B cell (primary cell): ENCODE measurements at regions not wholly inside any gene's neighbourhood (a gene's known extent, or its start where the extent isn't known, plus 50 kb on each side); places are given as distances from the start of the nearest gene placed in this dataset.

Source experiments
- CTCF ChIP-seq: fragments of 200-600 bp; IDR thresholded peaks from one replicate; pipeline ENCODE4 v1.8.0; 2022; ENCODE audit warnings: antibody characterized with exemption, mild to moderate bottlenecking
- EZH2 ChIP-seq: IDR thresholded peaks from 2 replicates; pipeline ENCODE4 v1.6.1; 2012; ENCODE audit warnings: borderline replicate concordance, low read depth, mild to moderate bottlenecking, moderate library complexity, low read length; ENCODE audit not compliant: insufficient read depth, poor library complexity, severe bottlenecking

GRCh38 chr2:30371028-30371689 is 75.9 kb upstream of the LCLAT1 start:
- TF ChIP-seq CTCF (no peak), EZH2 (no peak)
